Activated CD4-positive, alpha-beta T cell treated with anti-CD3 and anti-CD28 coated beads for 36 hours (primary cell): ENCODE measurements at regions not wholly inside any gene's neighbourhood (a gene's known extent, or its start where the extent isn't known, plus 50 kb on each side); places are given as distances from the start of the nearest gene placed in this dataset.

ENCODE experiments used
- ATAC-seq: fragments of 200-7000 bp; cut with Tn5 transposase; one replicate; pipeline ENCODE4 v1.10.0; 2021; ENCODE audit warnings: mild to moderate bottlenecking, moderate library complexity
- CTCF ChIA-PET: fragments of 350-600 bp; sonication (Branson Sonifier 250); formaldehyde crosslinking; loops from one replicate; lab custom pipeline; 2021; ENCODE audit warnings: antibody characterized with exemption; lab: Charles Lee
- POLR2A ChIA-PET: fragments of 350-600 bp; sonication (Branson Sonifier 250); formaldehyde crosslinking; loops from one replicate; lab custom pipeline; 2021; ENCODE audit warnings: antibody characterized with exemption, inconsistent platforms; lab: Charles Lee
- DNase-seq: peaks from one replicate; pipeline ENCODE4 v3.0.0-alpha.2; 2020
- H3K27ac Mint-ChIP-seq: one replicate; pipeline ENCODE4 v1.8.0; 2021; ENCODE audit warnings: mixed read lengths
- H3K27me3 Mint-ChIP-seq: one replicate; pipeline ENCODE4 v1.8.0; 2021; ENCODE audit warnings: mixed read lengths
- H3K36me3 Mint-ChIP-seq: one replicate; pipeline ENCODE4 v1.8.0; 2021; ENCODE audit warnings: low read depth, mixed read lengths
- H3K4me1 Mint-ChIP-seq: one replicate; pipeline ENCODE4 v1.8.0; 2021; ENCODE audit warnings: mixed read lengths
- H3K4me3 Mint-ChIP-seq: one replicate; pipeline ENCODE4 v1.8.0; 2021; ENCODE audit warnings: mild to moderate bottlenecking, moderate library complexity, mixed read lengths
- H3K9me3 Mint-ChIP-seq: one replicate; pipeline ENCODE4 v1.8.0; 2021; ENCODE audit warnings: low read depth, mixed read lengths
- intact Hi-C, 2 experiments: fragments of 100-400 bp; cut with DNase I in 1 of 2; cut with micrococcal nuclease in 1 of 2; formaldehyde crosslinking; loops; one replicate each; pipeline versions ENCODE4 v1.14.2 to v1.15.1; 2022 to 2024; cut with DNase I, micrococcal nuclease

DNA sequence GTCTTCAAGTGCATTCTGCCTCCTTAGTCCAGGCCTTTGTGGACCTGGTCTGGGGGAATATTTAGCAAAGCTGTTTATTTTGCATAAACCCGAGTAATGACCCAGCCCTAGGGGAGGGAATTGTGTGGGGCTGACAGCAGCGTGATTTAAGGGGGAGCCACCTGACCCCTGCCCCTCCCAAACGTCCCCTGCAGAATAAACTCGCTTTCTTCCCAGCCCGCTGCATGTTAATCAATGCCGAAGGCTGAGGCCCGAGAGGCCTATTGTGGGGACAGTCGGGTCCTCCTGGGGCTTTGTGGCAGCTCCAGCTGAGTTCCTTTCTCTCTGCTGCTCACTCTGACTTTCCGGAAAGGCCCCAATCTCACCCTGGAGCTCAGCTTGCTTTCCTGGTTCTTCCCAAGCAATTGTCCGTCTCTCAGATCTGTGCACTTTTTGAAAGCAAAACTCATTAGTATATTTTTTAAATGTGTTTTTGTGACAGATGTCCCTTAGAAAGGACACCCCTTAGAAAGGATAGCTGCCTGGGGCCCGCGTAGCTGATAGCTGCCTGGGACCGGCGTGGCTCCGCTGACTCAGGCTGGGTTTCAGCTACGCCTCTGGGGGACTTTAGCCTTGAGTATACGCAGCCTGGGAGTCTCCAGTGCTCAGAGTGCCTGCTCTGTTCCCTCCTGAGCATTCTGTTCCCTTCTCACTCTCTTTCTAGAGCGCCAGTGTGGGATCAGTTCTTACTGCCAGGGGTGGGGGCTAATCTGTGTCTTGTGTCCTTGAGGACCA lies 158.3 kb downstream of the GLI2 start:
- intact Hi-C loops = no loop called here
- H3K27ac Mint-ChIP-seq = no peak overlapping the region
- no peaks in the 10 kb centered on the region for H3K4me1 Mint-ChIP-seq
- H3K9me3 Mint-ChIP-seq = no peaks in the 10 kb centered on the region
- ChIA-PET POLR2A (no interaction called here), CTCF (no interaction called here)
- no peaks in the 10 kb centered on the region for H3K36me3 Mint-ChIP-seq
- no peaks in the 10 kb centered on the region for H3K27me3 Mint-ChIP-seq
- DNase-seq (no peak), ATAC-seq (no peak)
- H3K4me3 Mint-ChIP-seq = no peak overlapping the region

GRCh38 chr2:120894966-120895365 lies 159.3 kb downstream of the GLI2 start:
- no peak overlapping the region for H3K27ac Mint-ChIP-seq
- ChIA-PET POLR2A (no interaction called here), CTCF (no interaction called here)
- no peak overlapping the region for H3K4me3 Mint-ChIP-seq
- H3K9me3 Mint-ChIP-seq = no peaks in the 10 kb centered on the region
- intact Hi-C loops = no loop called here
- no peak for DNase-seq
- no peaks in the 10 kb centered on the region for H3K36me3 Mint-ChIP-seq
- no peaks in the 10 kb centered on the region for H3K4me1 Mint-ChIP-seq
- no peak for ATAC-seq
- H3K27me3 Mint-ChIP-seq = no peaks in the 10 kb centered on the region

GRCh38 chr2:120896126-120896525 lies 160.5 kb downstream of the GLI2 start:
- Mint-ChIP-seq H3K27me3 (no peaks in the 10 kb centered on the region), H3K36me3 (no peaks in the 10 kb centered on the region), H3K27ac (no peak overlapping the region), H3K9me3 (no peaks in the 10 kb centered on the region), H3K4me3 (no peak overlapping the region), H3K4me1 (no peaks in the 10 kb centered on the region)
- intact Hi-C loops = no loop called here
- DNase-seq (no peak), ATAC-seq (no peak)
- CTCF ChIA-PET = interaction anchor here (0.6 kb wide), 1 partner anchor 410 kb away, joined by 3 read pairs; no protein-coding TSS in a partner anchor
- POLR2A ChIA-PET = no interaction called here

- no peak for DNase-seq
- intact Hi-C loops = no loop called here
- no peaks in the 10 kb centered on the region for H3K4me1 Mint-ChIP-seq
- ATAC-seq = no peak
- H3K27me3 Mint-ChIP-seq = no peaks in the 10 kb centered on the region
- no peak overlapping the region for H3K27ac Mint-ChIP-seq
- no peak overlapping the region for H3K4me3 Mint-ChIP-seq
- ChIA-PET CTCF (no interaction called here), POLR2A (no interaction called here)
- H3K36me3 Mint-ChIP-seq = no peaks in the 10 kb centered on the region
- H3K9me3 Mint-ChIP-seq = no peaks in the 10 kb centered on the region
Observed at GRCh38 chr2:120896901-120897300, 161.2 kb downstream of the GLI2 start.

DNA sequence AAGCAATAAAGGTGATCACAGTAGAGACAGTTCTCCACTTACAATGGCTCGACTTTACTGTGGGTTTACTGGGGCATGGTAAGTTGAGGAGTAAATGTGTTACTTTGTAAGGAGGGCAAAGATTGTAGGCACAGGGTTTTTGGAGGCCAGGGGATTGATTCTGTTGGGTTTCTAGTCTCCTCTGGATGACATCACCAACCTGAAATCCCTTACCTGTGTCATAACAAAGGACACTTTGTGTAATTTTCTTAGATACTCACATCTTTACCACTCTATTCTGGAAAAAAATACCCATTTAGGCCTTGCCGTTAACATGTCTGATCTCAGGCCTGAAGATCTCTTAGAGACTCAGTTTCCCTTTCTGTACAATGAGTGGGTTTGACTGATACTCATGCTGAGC lies 161.7 kb downstream of the GLI2 start:
- Mint-ChIP-seq H3K27ac (no peak overlapping the region), H3K27me3 (no peaks in the 10 kb centered on the region), H3K36me3 (no peaks in the 10 kb centered on the region), H3K4me1 (no peaks in the 10 kb centered on the region), H3K9me3 (no peaks in the 10 kb centered on the region), H3K4me3 (no peak overlapping the region)
- no peak for DNase-seq
- intact Hi-C loops = no loop called here
- ATAC-seq = no peak
- POLR2A ChIA-PET = no interaction called here
- CTCF ChIA-PET = no interaction called here

- H3K36me3 Mint-ChIP-seq = no peaks in the 10 kb centered on the region
- no peak overlapping the region for H3K4me3 Mint-ChIP-seq
- no peaks in the 10 kb centered on the region for H3K27me3 Mint-ChIP-seq
- DNase-seq (no peak), ATAC-seq (no peak)
- no peaks in the 10 kb centered on the region for H3K9me3 Mint-ChIP-seq
- POLR2A ChIA-PET = no interaction called here
- H3K4me1 Mint-ChIP-seq = no peaks in the 10 kb centered on the region
- CTCF ChIA-PET = interaction anchor here (0.6 kb wide), 1 partner anchor 58 kb away, joined by 3 read pairs; no protein-coding TSS in a partner anchor
- intact Hi-C loops = no loop called here
- H3K27ac Mint-ChIP-seq = no peak overlapping the region
Observed at GRCh38 chr2:120898496-120898895, 162.8 kb downstream of the GLI2 start.

GRCh38 chr2:120898961-120899750 lies 163.5 kb downstream of the GLI2 start:
- no peaks in the 10 kb centered on the region for H3K36me3 Mint-ChIP-seq
- no peaks in the 10 kb centered on the region for H3K4me1 Mint-ChIP-seq
- ChIA-PET CTCF (interaction anchor here (0.6 kb wide), 1 partner anchor 57 kb away, joined by 3 read pairs; no protein-coding TSS in a partner anchor), POLR2A (no interaction called here)
- H3K4me3 Mint-ChIP-seq = no peak overlapping the region
- intact Hi-C loops = no loop called here
- no peaks in the 10 kb centered on the region for H3K27me3 Mint-ChIP-seq
- no peaks in the 10 kb centered on the region for H3K9me3 Mint-ChIP-seq
- no peak overlapping the region for H3K27ac Mint-ChIP-seq
- ATAC-seq (no peak), DNase-seq (no peak)

GRCh38 chr2:120899771-120900170 lies 164.1 kb downstream of the GLI2 start:
- H3K4me3 Mint-ChIP-seq = no peak overlapping the region
- ChIA-PET POLR2A (no interaction called here), CTCF (no interaction called here)
- DNase-seq = no peak
- no peak overlapping the region for H3K27ac Mint-ChIP-seq
- no peaks in the 10 kb centered on the region for H3K36me3 Mint-ChIP-seq
- no peaks in the 10 kb centered on the region for H3K9me3 Mint-ChIP-seq
- no peaks in the 10 kb centered on the region for H3K27me3 Mint-ChIP-seq
- no peak for ATAC-seq
- intact Hi-C loops = no loop called here
- H3K4me1 Mint-ChIP-seq = no peaks in the 10 kb centered on the region

DNA sequence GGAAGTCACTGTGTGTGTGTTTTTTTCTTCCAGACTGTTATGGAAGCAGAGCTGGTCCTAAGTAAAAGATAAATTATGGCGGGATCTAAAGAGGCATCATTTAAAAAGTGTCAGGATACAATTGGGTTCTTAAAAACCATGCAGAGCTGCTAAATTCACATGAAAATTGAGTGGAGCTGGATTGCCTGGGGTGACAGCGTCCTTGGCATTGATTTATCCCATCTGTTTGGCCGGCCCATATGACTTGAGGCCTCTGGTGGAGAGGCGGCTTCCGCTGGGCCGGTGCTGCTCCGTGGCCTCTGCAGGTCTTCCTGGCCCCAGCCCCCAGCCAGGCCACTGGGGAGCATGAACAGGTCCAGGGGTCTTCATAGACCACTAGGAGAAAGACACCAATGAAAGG lies 165.5 kb downstream of the GLI2 start:
- POLR2A ChIA-PET = no interaction called here
- Mint-ChIP-seq H3K27me3 (no peaks in the 10 kb centered on the region), H3K4me1 (no peaks in the 10 kb centered on the region), H3K9me3 (no peaks in the 10 kb centered on the region), H3K36me3 (no peaks in the 10 kb centered on the region), H3K27ac (no peak overlapping the region), H3K4me3 (no peak overlapping the region)
- intact Hi-C loops = no loop called here
- CTCF ChIA-PET = no interaction called here
- no peak for DNase-seq
- ATAC-seq = no peak

DNA sequence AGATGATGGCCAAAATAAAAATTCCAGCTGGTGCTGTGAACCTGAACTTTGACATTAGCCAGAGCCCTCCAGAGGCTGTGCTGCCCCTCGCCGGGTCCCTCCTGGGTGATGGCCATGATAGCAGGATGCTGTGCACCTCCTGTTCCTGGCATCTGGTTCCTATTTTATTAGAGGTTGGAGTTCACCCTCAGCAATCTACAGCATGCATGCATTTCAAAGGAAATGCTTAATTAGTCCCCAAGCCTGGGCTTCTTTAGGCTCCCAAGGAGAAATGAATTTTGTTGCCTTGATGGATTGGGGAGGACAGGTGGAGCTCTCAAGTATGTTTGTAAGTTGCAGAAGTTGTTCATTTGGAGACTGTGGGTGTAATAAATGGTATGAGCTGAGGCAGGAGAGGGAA lies 166.9 kb downstream of the GLI2 start:
- CTCF ChIA-PET = no interaction called here
- no peaks in the 10 kb centered on the region for H3K27me3 Mint-ChIP-seq
- intact Hi-C loops = no loop called here
- H3K27ac Mint-ChIP-seq = no peak overlapping the region
- no peaks in the 10 kb centered on the region for H3K4me1 Mint-ChIP-seq
- no peak overlapping the region for H3K4me3 Mint-ChIP-seq
- POLR2A ChIA-PET = no interaction called here
- DNase-seq (no peak), ATAC-seq (no peak)
- H3K36me3 Mint-ChIP-seq = no peaks in the 10 kb centered on the region
- H3K9me3 Mint-ChIP-seq = no peaks in the 10 kb centered on the region

DNA sequence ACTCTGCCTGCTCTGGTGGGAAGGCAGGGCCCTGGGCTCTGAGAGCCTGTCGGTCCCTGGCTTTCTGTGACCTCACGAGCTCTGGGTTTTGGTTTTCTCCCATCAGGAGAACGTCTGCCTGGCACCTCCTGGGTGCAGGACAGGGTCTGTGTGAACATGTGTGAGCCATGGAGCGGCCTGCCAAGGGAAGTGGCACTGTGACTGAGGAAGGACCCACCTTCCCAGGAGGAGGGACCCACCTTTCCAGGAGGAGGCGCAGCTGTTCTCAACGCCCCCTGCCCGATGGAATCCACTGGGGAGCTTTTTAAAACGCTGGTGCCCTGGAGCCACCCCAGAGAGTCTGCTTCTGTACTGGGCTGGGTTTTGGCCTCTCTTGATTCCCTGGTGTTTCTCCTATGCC lies 168.7 kb downstream of the GLI2 start:
- POLR2A ChIA-PET = no interaction called here
- CTCF ChIA-PET = no interaction called here

GRCh38 chr2:120904830-120905234 lies 169.2 kb downstream of the GLI2 start:
- H3K36me3 Mint-ChIP-seq = no peaks in the 10 kb centered on the region
- H3K4me3 Mint-ChIP-seq = no peak overlapping the region
- intact Hi-C loops = no loop called here
- H3K27ac Mint-ChIP-seq = no peak overlapping the region
- no peaks in the 10 kb centered on the region for H3K4me1 Mint-ChIP-seq
- CTCF ChIA-PET = no interaction called here
- H3K27me3 Mint-ChIP-seq = no peaks in the 10 kb centered on the region
- no peak for ATAC-seq
- no peak for DNase-seq
- no peaks in the 10 kb centered on the region for H3K9me3 Mint-ChIP-seq
- POLR2A ChIA-PET = no interaction called here

More for the DNA sequence above, 168.7 kb downstream of the GLI2 start:
- ATAC-seq (no peak), DNase-seq (no peak)
- Mint-ChIP-seq H3K27ac (no peak overlapping the region), H3K27me3 (no peaks in the 10 kb centered on the region), H3K36me3 (no peaks in the 10 kb centered on the region), H3K9me3 (no peaks in the 10 kb centered on the region), H3K4me1 (no peaks in the 10 kb centered on the region), H3K4me3 (no peak overlapping the region)
- intact Hi-C loops = no loop called here
